ENCODE measurements at regions not wholly inside any gene's neighbourhood (a gene's known extent, or its start where the extent isn't known, plus 50 kb on each side); places are given as distances from the start of the nearest gene placed in this dataset.

GRCh38 chr13:68304286-68304893 lies 1074.3 kb upstream of the PCDH9 start:
- no peaks in the 10 kb centered on the region for H3K36me3 ChIP-seq
- WGBS, 2 donors, result 11 to 26% methylated on average over 1 of the region's 1 CpG
- no peak for DNase-seq
- no peaks in the 10 kb centered on the region for H3K27me3 ChIP-seq
- H3K27ac ChIP-seq, result no peak overlapping the region
- intact Hi-C loops (cut with DNase I), result no loop called here
- TF ChIP-seq EP300 (IDR thresholded peaks at IDR 0.05), result no peak
- no peak for TF ChIP-seq POLR2A (IDR thresholded peaks at IDR 0.05)
- peak in 1 of 4 experiments; percentile 26 for TF ChIP-seq CTCF (IDR thresholded peaks at IDR 0.05)
- no peak for TF ChIP-seq POLR2AphosphoS5 (IDR thresholded peaks at IDR 0.05)
- no peaks in the 10 kb centered on the region for H3K9me3 ChIP-seq
- H3K4me1 ChIP-seq, result no peaks in the 10 kb centered on the region
- no peak overlapping the region for H3K4me3 ChIP-seq

GRCh38 chr13:68293631-68294030 lies 1063.5 kb upstream of the PCDH9 start:
- no peak for DNase-seq
- intact Hi-C loops (cut with DNase I), result no loop called here
- TF ChIP-seq CTCF (IDR thresholded peaks at IDR 0.05), result no peak
- TF ChIP-seq EP300 (IDR thresholded peaks at IDR 0.05), result no peak
- no peak for TF ChIP-seq POLR2A (IDR thresholded peaks at IDR 0.05)
- no peak for TF ChIP-seq POLR2AphosphoS5 (IDR thresholded peaks at IDR 0.05)

GRCh38 chr13:68292601-68293000 lies 1062.5 kb upstream of the PCDH9 start:
- no peaks in the 10 kb centered on the region for H3K27me3 ChIP-seq
- H3K4me1 ChIP-seq, result no peaks in the 10 kb centered on the region
- no peaks in the 10 kb centered on the region for H3K9me3 ChIP-seq
- TF ChIP-seq POLR2AphosphoS5 (IDR thresholded peaks at IDR 0.05), result no peak
- no peak for TF ChIP-seq POLR2A (IDR thresholded peaks at IDR 0.05)
- no peak for TF ChIP-seq EP300 (IDR thresholded peaks at IDR 0.05)
- no peak for TF ChIP-seq CTCF (IDR thresholded peaks at IDR 0.05)
- H3K4me3 ChIP-seq, result no peak overlapping the region
- no peak overlapping the region for H3K27ac ChIP-seq
- no peaks in the 10 kb centered on the region for H3K36me3 ChIP-seq
- intact Hi-C loops (cut with DNase I), result no loop called here
- no peak for DNase-seq
- 36 to 75% methylated on average over 2 of the region's 2 CpGs for WGBS, 2 donors

More at GRCh38 chr13:68293631-68294030, 1063.5 kb upstream of the PCDH9 start:
- H3K4me1 ChIP-seq, result no peaks in the 10 kb centered on the region
- no peaks in the 10 kb centered on the region for H3K36me3 ChIP-seq
- no peaks in the 10 kb centered on the region for H3K9me3 ChIP-seq
- H3K4me3 ChIP-seq, result no peak overlapping the region
- H3K27ac ChIP-seq, result no peak overlapping the region
- no peaks in the 10 kb centered on the region for H3K27me3 ChIP-seq

GRCh38 chr13:68291595-68291994 lies 1061.5 kb upstream of the PCDH9 start:
- DNase-seq, result no peak
- Histone ChIP-seq H3K27ac (no peak overlapping the region), H3K4me3 (no peak overlapping the region), H3K4me1 (no peaks in the 10 kb centered on the region), H3K27me3 (no peaks in the 10 kb centered on the region), H3K9me3 (no peaks in the 10 kb centered on the region), H3K36me3 (no peaks in the 10 kb centered on the region)
- WGBS, 2 donors, result 69 to 84% methylated on average over 4 of the region's 4 CpGs
- no peak for TF ChIP-seq EP300 (IDR thresholded peaks at IDR 0.05)
- no peak for TF ChIP-seq CTCF (IDR thresholded peaks at IDR 0.05)
- no peak for TF ChIP-seq POLR2A (IDR thresholded peaks at IDR 0.05)
- TF ChIP-seq POLR2AphosphoS5 (IDR thresholded peaks at IDR 0.05), result no peak
- intact Hi-C loops (cut with DNase I), result no loop called here

- intact Hi-C loops (cut with DNase I), result no loop called here
- no peaks in the 10 kb centered on the region for H3K4me1 ChIP-seq
- no peak for DNase-seq
- peaks cover 0 to 5% (median 0%) of the 10 kb centered on the region in 4 donors for H3K9me3 ChIP-seq
- H3K36me3 ChIP-seq, result no peaks in the 10 kb centered on the region
- H3K27ac ChIP-seq, result no peak overlapping the region
- WGBS, 2 donors, result 94% methylated on average over 1 of the region's 1 CpG
- TF ChIP-seq EP300 (IDR thresholded peaks at IDR 0.05), result no peak
- no peak overlapping the region for H3K4me3 ChIP-seq
- no peaks in the 10 kb centered on the region for H3K27me3 ChIP-seq
Observed at GRCh38 chr13:68275758-68276157, 1045.6 kb upstream of the PCDH9 start.

Data from sigmoid colon (tissue), 6 donors.